ENCODE measurements at regions not wholly inside any gene's neighbourhood (a gene's known extent, or its start where the extent isn't known, plus 50 kb on each side); places are given as distances from the start of the nearest gene placed in this dataset.

DNA sequence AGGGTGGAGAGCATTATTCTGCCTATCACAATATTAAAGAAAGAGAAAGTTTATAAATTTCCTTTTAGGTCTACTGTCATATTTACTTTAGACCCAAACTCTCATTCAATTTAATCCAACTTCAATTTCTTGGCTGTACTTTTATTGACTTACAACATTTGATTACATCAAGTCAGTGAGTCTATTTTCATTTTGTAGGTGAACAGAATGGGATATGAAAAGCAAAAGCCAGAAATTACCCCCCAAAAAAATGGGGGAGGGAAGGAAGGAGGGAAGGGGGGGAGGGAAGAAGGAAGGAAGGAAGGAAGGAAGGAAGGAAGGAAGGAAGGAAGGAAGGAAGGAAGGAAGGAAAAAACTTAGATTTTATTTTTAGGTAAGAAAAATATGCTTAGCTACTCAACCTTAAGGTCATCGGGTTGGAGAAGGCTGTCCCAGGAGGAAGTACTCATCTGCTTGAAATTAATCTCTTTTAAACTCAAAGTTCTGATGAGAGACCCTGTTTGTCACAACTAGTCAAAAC, 320.1 kb upstream of the ATP11B start:
- no peak for DNase-seq (ENCODE audit: extremely low spot score)
- CTCF ChIA-PET = no interaction called here
- POLR2A ChIA-PET = no interaction called here
- TF ChIP-seq, protein P1, sequence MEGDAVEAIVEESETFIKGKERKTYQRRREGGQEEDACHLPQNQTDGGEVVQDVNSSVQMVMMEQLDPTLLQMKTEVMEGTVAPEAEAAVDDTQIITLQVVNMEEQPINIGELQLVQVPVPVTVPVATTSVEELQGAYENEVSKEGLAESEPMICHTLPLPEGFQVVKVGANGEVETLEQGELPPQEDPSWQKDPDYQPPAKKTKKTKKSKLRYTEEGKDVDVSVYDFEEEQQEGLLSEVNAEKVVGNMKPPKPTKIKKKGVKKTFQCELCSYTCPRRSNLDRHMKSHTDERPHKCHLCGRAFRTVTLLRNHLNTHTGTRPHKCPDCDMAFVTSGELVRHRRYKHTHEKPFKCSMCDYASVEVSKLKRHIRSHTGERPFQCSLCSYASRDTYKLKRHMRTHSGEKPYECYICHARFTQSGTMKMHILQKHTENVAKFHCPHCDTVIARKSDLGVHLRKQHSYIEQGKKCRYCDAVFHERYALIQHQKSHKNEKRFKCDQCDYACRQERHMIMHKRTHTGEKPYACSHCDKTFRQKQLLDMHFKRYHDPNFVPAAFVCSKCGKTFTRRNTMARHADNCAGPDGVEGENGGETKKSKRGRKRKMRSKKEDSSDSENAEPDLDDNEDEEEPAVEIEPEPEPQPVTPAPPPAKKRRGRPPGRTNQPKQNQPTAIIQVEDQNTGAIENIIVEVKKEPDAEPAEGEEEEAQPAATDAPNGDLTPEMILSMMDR (IDR thresholded peaks at IDR 0.05; ENCODE audit: control extremely low read depth, extremely low read depth, low read depth, missing control alignments) = no peak

DNA sequence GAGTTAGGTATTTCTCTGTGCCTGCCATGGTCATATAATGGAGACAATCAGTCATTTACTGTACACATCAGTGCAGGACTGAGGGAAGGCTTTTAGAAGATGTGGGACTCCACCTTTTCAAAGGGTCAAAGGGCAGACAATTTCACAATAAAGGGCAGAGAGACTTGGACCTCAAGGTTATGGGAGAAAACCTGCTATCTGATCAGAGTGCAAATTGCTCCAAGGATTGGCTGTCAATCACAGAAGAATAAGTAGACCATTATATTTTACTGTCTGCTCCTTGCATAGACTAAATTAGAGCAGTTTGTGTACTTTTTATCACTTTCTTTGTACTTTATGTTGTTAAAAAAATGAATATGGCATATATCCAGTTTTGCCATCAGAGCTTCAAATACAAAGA, 314.9 kb upstream of the ATP11B start:
- CTCF ChIA-PET = no interaction called here
- TF ChIP-seq, protein P1 (IDR thresholded peaks at IDR 0.05; ENCODE audit: control extremely low read depth, extremely low read depth, low read depth, missing control alignments) = no peak
- POLR2A ChIA-PET = no interaction called here
- DNase-seq (ENCODE audit: extremely low spot score) = no peak

DNA sequence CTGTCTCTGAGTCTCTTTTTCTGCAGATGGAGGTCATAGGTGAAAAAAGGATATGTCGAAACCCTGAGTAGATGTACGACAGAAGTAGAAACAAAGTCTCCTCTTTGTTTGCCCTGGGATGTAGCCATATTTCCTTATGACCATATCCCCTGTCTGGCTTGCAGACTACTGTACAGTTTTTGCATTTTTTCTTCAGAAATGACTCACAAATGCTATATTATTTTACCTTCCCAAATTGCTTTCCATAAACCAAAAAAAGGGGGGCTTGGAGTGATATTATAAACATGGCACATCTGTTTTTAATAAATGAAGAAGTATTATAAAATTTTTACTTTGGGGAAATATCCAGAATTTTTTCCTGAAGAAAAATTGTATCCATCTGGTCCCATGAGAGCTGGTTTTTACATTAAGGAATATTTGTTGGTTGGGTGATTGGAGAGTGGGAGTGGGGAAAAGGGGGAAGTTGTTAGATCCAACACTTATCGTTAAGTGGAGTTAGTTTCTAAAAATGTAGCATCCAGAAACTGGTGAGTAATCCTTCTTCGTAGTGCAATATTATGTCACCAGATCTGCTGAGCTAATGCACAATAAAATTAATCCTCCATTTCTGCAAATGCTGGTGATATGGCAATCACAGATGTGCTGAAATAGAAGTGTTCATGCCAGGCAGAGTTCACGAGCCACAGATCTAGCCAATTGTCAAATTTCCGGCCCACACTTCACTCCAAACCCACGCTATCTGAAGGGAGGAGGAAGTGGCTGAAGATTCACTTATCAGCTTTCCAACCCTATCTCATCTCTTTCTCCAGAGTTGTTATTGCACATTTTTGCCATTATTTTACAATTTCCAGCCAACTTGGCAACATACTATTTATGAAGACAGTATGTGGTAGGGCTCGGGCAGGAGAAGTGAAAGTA, 313.6 kb upstream of the ATP11B start:
- POLR2A ChIA-PET = no interaction called here
- DNase-seq (ENCODE audit: extremely low spot score) = no peak
- CTCF ChIA-PET = interaction anchor here (0.7 to 1.7 kb wide), 2 partner anchors 10 to 29 kb away, joined by 3 read pairs; no protein-coding TSS in a partner anchor
- TF ChIP-seq, protein P1 (IDR thresholded peaks at IDR 0.05; ENCODE audit: control extremely low read depth, extremely low read depth, low read depth, missing control alignments) = no peak

DNA sequence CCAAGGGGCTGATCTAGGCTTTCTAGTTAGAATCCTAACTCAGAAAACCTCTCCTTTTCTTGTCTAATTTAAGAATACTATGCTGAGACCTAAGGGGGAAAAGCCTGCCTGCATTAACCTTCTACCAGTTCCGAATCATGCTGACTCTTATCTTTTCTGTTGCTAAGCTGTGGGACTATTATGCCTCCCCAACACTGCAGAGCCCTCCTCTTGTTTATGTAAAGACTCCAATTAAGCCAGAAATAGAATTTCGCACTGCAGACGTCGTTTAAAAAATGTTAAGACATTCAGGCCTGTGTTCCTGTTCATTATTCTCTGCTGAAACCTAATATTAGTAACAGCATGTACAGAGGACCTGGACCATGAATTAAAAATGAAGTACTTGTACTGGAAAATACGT, 310.6 kb upstream of the ATP11B start:
- ChIA-PET POLR2A (no interaction called here), CTCF (interaction anchor here (1.2 kb wide), 1 partner anchor 17 kb away, joined by 4 read pairs; no protein-coding TSS in a partner anchor)
- TF ChIP-seq, protein P1 (IDR thresholded peaks at IDR 0.05; ENCODE audit: control extremely low read depth, extremely low read depth, low read depth, missing control alignments) = no peak
- no peak for DNase-seq (ENCODE audit: extremely low spot score)

DNA sequence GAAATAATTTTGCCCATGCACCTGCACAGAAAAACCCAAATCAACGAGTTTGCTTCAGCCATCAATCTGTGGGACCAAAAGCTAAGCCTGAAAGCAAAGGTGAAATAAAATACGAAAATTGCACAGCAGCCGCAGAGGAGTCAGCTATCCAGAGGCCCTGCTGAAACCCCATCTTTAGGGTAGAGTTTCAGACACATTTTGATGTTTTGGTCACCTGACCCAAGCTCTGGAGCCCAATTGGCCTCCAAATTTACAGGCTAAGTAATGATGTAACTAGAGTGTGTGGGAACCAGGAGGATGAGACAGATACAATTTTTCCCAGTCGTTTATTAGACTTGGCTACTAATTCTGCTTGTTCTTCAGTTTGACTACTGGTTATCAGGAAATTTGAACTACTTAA, 308.6 kb upstream of the ATP11B start:
- ChIA-PET CTCF (interaction anchor here (1.0 to 1.4 kb wide), 2 partner anchors 21 to 40 kb away, joined by 3 read pairs; no protein-coding TSS in a partner anchor), POLR2A (no interaction called here)
- TF ChIP-seq, protein P1 (IDR thresholded peaks at IDR 0.05; ENCODE audit: control extremely low read depth, extremely low read depth, low read depth, missing control alignments) = no peak
- DNase-seq (ENCODE audit: extremely low spot score) = no peak

DNA sequence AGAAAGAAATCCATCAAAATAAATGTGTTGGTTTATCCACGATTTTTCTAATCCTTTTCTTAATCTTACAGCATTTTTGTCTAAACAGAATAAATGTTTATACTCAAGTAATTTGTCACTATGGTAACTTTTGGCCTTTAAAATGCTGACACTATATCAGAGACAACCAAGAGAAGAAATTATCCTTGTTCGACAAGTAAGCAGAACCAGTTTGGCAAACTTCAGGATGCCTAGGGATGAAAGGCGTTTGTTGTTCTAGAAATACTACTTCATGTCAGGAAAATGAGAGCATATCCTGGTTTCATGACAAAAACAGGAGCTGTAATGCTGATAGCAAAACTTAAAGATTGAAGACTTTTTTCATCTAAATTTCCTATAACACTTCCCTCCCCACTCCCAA, 308.0 kb upstream of the ATP11B start:
- TF ChIP-seq, protein P1 (IDR thresholded peaks at IDR 0.05; ENCODE audit: control extremely low read depth, extremely low read depth, low read depth, missing control alignments) = no peak
- ChIA-PET POLR2A (no interaction called here), CTCF (no interaction called here)
- no peak for DNase-seq (ENCODE audit: extremely low spot score)
